ENCODE measurements at regions not wholly inside any gene's neighbourhood (a gene's known extent, or its start where the extent isn't known, plus 50 kb on each side); places are given as distances from the start of the nearest gene placed in this dataset.

GRCh38 chr6:15129887-15130286 is 116.0 kb upstream of the JARID2 start:
- Mint-ChIP-seq H3K27me3 (peaks cover under 1% of the 10 kb centered on the region), H3K36me3 (ENCODE audit: insufficient read depth) (no peaks in the 10 kb centered on the region), H3K4me1 (ENCODE audit: low read depth) (peaks cover 2% of the 10 kb centered on the region), H3K9me3 (ENCODE audit: low read depth) (no peaks in the 10 kb centered on the region), H3K27ac (no peak overlapping the region), H3K4me3 (ENCODE audit: low read depth) (no peak overlapping the region)
- DNase-seq (ENCODE audit: low spot score, unreplicated experiment): no peak
- no peak for TF ChIP-seq CTCF (IDR thresholded peaks at IDR 0.05; ENCODE audit: unreplicated experiment)

DNA sequence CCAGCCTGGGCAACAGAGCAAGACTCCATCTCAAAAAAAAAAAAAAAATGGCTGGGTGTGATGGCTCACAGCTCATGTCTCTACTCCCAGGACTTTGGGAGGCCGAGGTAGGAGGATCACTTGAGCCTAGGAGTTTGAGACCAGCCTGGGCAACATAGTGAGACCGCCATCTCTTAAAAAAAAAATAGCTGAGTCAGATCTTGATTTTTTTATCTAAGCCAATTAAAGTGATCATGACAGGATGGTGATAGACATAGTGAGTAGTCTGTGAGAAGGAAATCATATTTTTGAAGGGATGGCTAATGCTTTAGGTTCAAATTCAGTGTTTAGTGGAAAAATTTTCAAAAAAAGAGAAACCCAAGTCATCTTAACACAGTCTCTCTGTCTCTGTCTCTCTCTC is 114.6 kb upstream of the JARID2 start:
- H3K4me1 Mint-ChIP-seq (ENCODE audit: low read depth): peaks cover 4% of the 10 kb centered on the region
- TF ChIP-seq CTCF (IDR thresholded peaks at IDR 0.05; ENCODE audit: unreplicated experiment): no peak
- H3K36me3 Mint-ChIP-seq (ENCODE audit: insufficient read depth): no peaks in the 10 kb centered on the region
- no peak overlapping the region for H3K4me3 Mint-ChIP-seq (ENCODE audit: low read depth)
- no peak for DNase-seq (ENCODE audit: low spot score, unreplicated experiment)
- H3K27ac Mint-ChIP-seq: no peak overlapping the region
- H3K27me3 Mint-ChIP-seq: peaks cover 5% of the 10 kb centered on the region
- no peaks in the 10 kb centered on the region for H3K9me3 Mint-ChIP-seq (ENCODE audit: low read depth)

- peaks cover 5% of the 10 kb centered on the region for H3K27me3 Mint-ChIP-seq
- H3K27ac Mint-ChIP-seq: no peak overlapping the region
- H3K4me1 Mint-ChIP-seq (ENCODE audit: low read depth): peaks cover 4% of the 10 kb centered on the region
- H3K36me3 Mint-ChIP-seq (ENCODE audit: insufficient read depth): no peaks in the 10 kb centered on the region
- no peak for DNase-seq (ENCODE audit: low spot score, unreplicated experiment)
- TF ChIP-seq CTCF (IDR thresholded peaks at IDR 0.05; ENCODE audit: unreplicated experiment): no peak
- H3K9me3 Mint-ChIP-seq (ENCODE audit: low read depth): no peaks in the 10 kb centered on the region
- no peak overlapping the region for H3K4me3 Mint-ChIP-seq (ENCODE audit: low read depth)
These were observed 114.2 kb upstream of the JARID2 start for GRCh38 chr6:15131651-15132061.

DNA sequence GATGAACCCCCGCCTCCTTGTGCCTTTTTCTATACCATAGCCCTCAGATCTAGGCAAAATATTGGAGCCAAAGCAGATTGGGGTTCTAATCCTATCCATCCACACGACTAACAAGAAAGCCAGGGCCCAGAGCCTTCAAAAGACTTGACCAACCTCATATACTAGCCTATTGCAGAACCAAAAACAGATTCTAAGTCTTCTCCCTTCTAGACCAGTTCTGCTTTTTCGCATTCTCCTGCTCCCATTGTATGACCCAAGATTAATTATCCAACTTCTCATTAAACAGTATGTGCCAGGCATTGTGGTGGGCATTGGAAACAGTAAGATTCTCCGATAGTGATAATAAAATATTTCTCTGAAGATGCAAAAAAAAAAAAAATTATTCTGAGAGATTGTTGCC is 113.7 kb upstream of the JARID2 start:
- Mint-ChIP-seq H3K9me3 (ENCODE audit: low read depth) (no peaks in the 10 kb centered on the region), H3K27ac (no peak overlapping the region), H3K4me3 (ENCODE audit: low read depth) (no peak overlapping the region)

GRCh38 chr6:15132854-15133670 is 112.8 kb upstream of the JARID2 start:
- DNase-seq (ENCODE audit: low spot score, unreplicated experiment): no peak
- no peak overlapping the region for H3K27ac Mint-ChIP-seq
- TF ChIP-seq CTCF (IDR thresholded peaks at IDR 0.05; ENCODE audit: unreplicated experiment): no peak
- H3K4me1 Mint-ChIP-seq (ENCODE audit: low read depth): peaks cover 4% of the 10 kb centered on the region
- H3K27me3 Mint-ChIP-seq: peaks cover 5% of the 10 kb centered on the region
- no peaks in the 10 kb centered on the region for H3K36me3 Mint-ChIP-seq (ENCODE audit: insufficient read depth)
- H3K4me3 Mint-ChIP-seq (ENCODE audit: low read depth): no peak overlapping the region
- H3K9me3 Mint-ChIP-seq (ENCODE audit: low read depth): no peaks in the 10 kb centered on the region

More for the DNA sequence above, 113.7 kb upstream of the JARID2 start:
- no peak for TF ChIP-seq CTCF (IDR thresholded peaks at IDR 0.05; ENCODE audit: unreplicated experiment)
- peaks cover 5% of the 10 kb centered on the region for H3K27me3 Mint-ChIP-seq
- DNase-seq (ENCODE audit: low spot score, unreplicated experiment): no peak
- H3K36me3 Mint-ChIP-seq (ENCODE audit: insufficient read depth): no peaks in the 10 kb centered on the region
- H3K4me1 Mint-ChIP-seq (ENCODE audit: low read depth): peaks cover 4% of the 10 kb centered on the region

All from progenitor cell of endocrine pancreas (in vitro differentiated cells).